ENCODE measurements at regions not wholly inside any gene's neighbourhood (a gene's known extent, or its start where the extent isn't known, plus 50 kb on each side); places are given as distances from the start of the nearest gene placed in this dataset.

DNA sequence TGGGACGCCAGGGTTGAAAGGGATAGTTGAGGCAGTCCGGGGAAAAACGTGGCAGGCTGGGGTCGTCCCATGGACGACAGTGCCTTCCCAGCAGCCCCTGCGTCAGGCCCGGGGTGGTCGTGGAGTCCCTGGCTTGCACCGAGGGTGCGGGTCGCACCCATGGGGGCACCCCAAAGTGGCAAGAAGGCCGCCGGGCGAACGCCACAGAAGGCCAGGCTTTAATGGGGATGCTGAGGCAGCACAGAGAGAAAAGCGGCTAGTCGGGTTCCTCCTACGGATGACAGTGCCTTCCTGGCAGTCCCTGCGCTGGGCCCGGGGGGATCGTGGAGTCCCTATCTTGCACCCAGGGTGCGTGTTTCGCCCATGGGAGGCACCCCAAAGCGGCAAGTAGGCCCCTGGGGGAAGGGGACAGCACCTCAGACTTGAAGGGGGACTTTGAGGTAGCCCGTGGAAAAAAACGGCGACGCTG is 158.6 kb upstream of the ALG10B start:
- 93 to 95% methylated on average over 28 of the region's 28 CpGs for WGBS, 2 donors
- no peaks in the 10 kb centered on the region for H3K27me3 ChIP-seq (ENCODE audit: control insufficient read depth in 1 of 2, insufficient read depth in 2 of 2, low read length in 2 of 2)
- H3K27ac ChIP-seq (ENCODE audit: low read depth in 2 of 2, low read length in 1 of 2): no peak overlapping the region
- H3K4me3 ChIP-seq (ENCODE audit: low read depth in 1 of 2, low read length in 2 of 2): no peak overlapping the region
- no peaks in the 10 kb centered on the region for H3K36me3 ChIP-seq (ENCODE audit: control insufficient read depth in 2 of 2, insufficient read depth in 2 of 2, low read length in 1 of 2)
- H3K9me3 ChIP-seq (ENCODE audit: control insufficient read depth in 2 of 2, insufficient read depth in 1 of 2, low read depth in 1 of 2, low read length in 1 of 2): peaks cover 16 to 31% of the 10 kb centered on the region in 2 donors
- no peaks in the 10 kb centered on the region for H3K4me1 ChIP-seq (ENCODE audit: control insufficient read depth in 2 of 2, insufficient read depth in 2 of 2, low read length in 1 of 2)

DNA sequence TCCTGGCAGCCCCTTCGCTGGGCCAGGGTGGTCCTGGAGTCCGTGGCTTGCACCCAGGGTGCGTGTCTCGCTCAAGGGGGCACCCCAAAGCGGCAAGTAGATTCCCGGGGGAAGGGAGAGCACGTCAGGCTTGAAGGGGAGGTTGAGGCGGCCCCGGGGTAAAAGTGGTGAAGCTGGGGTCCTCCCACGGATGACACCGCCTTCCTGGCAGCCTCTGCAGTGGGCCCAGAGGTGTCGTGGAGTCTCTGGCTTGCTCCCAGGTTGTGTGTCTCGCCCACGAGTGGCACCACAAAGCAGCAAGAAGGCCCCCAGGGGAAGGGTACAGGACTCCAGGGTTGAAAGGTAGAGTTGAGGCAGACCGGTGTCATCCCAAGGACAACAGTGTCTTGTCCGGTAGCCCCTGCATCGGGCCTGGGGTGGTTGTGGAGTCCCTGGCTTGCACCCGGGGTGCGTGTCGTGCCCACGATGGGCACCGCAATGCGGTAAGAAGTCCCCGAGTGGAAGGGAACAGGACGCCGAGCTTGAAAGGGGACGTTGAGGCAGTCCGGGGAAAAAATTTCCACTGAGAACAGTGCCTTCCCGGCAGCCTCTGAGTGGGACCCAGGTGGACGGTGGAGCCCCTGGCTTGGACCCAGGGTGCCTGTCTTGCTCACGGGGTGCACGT is 158.0 kb upstream of the ALG10B start:
- no peaks in the 10 kb centered on the region for H3K4me1 ChIP-seq (ENCODE audit: control insufficient read depth in 2 of 2, insufficient read depth in 2 of 2, low read length in 1 of 2)
- no peak overlapping the region for H3K4me3 ChIP-seq (ENCODE audit: low read depth in 1 of 2, low read length in 2 of 2)
- H3K9me3 ChIP-seq (ENCODE audit: control insufficient read depth in 2 of 2, insufficient read depth in 1 of 2, low read depth in 1 of 2, low read length in 1 of 2): peaks cover 16 to 32% of the 10 kb centered on the region in 2 donors
- no peaks in the 10 kb centered on the region for H3K36me3 ChIP-seq (ENCODE audit: control insufficient read depth in 2 of 2, insufficient read depth in 2 of 2, low read length in 1 of 2)
- H3K27me3 ChIP-seq (ENCODE audit: control insufficient read depth in 1 of 2, insufficient read depth in 2 of 2, low read length in 2 of 2): no peaks in the 10 kb centered on the region
- 89% methylated on average over 32 of the region's 32 CpGs for WGBS, 2 donors
- H3K27ac ChIP-seq (ENCODE audit: low read depth in 2 of 2, low read length in 1 of 2): no peak overlapping the region

DNA sequence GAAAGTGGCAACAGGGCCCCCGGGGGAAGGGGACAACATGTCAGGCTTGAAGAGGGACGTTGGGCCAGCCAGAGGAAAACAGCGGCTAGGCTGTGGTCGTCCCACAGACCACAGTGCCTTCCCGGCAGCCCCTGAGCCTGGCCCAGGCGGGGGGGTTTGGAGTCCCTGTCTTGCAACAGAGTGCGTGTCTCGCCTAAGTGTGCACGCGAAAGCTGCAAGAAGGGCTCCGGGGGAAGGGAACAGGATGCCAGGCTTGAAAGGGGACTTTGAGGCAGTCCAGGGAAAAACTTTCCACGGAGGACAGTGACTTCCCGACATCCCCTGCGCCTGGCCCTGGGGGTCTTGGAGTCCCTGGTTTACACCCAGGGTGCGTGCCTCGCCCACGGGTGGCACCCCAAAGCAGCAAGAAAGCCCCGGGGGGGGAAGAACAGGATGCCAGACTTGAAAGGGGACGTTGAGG is 157.5 kb upstream of the ALG10B start:
- Histone ChIP-seq H3K27me3 (ENCODE audit: control insufficient read depth in 1 of 2, insufficient read depth in 2 of 2, low read length in 2 of 2) (no peaks in the 10 kb centered on the region), H3K9me3 (ENCODE audit: control insufficient read depth in 2 of 2, insufficient read depth in 1 of 2, low read depth in 1 of 2, low read length in 1 of 2) (peaks cover 16 to 33% of the 10 kb centered on the region in 2 donors), H3K27ac (ENCODE audit: low read depth in 2 of 2, low read length in 1 of 2) (no peak overlapping the region), H3K4me3 (ENCODE audit: low read depth in 1 of 2, low read length in 2 of 2) (no peak overlapping the region), H3K4me1 (ENCODE audit: control insufficient read depth in 2 of 2, insufficient read depth in 2 of 2, low read length in 1 of 2) (no peaks in the 10 kb centered on the region), H3K36me3 (ENCODE audit: control insufficient read depth in 2 of 2, insufficient read depth in 2 of 2, low read length in 1 of 2) (no peaks in the 10 kb centered on the region)
- 90 to 91% methylated on average over 19 of the region's 19 CpGs for WGBS, 2 donors

DNA sequence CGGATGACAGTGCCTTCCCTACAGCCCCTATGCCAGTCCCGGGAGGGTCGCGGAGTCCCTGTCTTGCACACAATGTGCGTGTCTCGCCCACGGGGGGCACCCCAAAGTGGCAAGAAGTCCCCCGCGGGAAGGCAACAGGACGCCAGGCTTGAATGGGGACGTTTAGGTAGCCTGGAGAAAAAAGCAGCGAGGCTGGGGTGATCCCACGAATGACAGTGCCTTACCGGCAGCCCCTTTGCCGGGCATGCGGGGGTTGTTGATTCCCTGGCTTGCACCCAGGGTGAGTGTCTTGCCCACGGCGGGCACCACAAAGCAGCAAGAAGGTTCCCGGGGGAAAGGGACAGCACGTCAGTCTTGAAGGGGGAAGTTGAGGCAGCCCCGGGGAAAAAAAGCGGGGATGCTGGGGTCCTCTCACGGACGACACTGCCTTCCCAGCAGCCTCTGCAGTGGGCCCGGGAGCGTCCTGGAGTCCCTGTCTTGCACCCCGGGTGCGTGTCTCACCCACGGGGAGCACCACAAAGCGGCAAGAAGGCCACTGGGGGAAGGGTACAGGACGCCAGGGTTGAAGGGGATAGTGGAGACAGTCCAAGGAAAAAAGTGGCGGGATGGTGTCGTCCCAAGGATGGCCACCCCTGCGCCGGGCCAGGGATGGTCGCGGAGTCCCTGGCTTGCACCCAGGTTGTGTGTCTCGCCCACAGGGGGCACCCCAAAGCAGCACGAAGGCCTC is 156.8 kb upstream of the ALG10B start:
- Histone ChIP-seq H3K36me3 (ENCODE audit: control insufficient read depth in 2 of 2, insufficient read depth in 2 of 2, low read length in 1 of 2) (no peaks in the 10 kb centered on the region), H3K4me1 (ENCODE audit: control insufficient read depth in 2 of 2, insufficient read depth in 2 of 2, low read length in 1 of 2) (no peaks in the 10 kb centered on the region), H3K4me3 (ENCODE audit: low read depth in 1 of 2, low read length in 2 of 2) (no peak overlapping the region), H3K27me3 (ENCODE audit: control insufficient read depth in 1 of 2, insufficient read depth in 2 of 2, low read length in 2 of 2) (no peaks in the 10 kb centered on the region), H3K27ac (ENCODE audit: low read depth in 2 of 2, low read length in 1 of 2) (no peak overlapping the region), H3K9me3 (ENCODE audit: control insufficient read depth in 2 of 2, insufficient read depth in 1 of 2, low read depth in 1 of 2, low read length in 1 of 2) (peaks cover 16 to 33% of the 10 kb centered on the region in 2 donors)
- WGBS, 2 donors: 90 to 92% methylated on average over 39 of the region's 39 CpGs

- no peaks in the 10 kb centered on the region for H3K36me3 ChIP-seq (ENCODE audit: control insufficient read depth in 2 of 2, insufficient read depth in 2 of 2, low read length in 1 of 2)
- no peaks in the 10 kb centered on the region for H3K4me1 ChIP-seq (ENCODE audit: control insufficient read depth in 2 of 2, insufficient read depth in 2 of 2, low read length in 1 of 2)
- H3K27ac ChIP-seq (ENCODE audit: low read depth in 2 of 2, low read length in 1 of 2): no peak overlapping the region
- peaks cover 16 to 33% of the 10 kb centered on the region in 2 donors for H3K9me3 ChIP-seq (ENCODE audit: control insufficient read depth in 2 of 2, insufficient read depth in 1 of 2, low read depth in 1 of 2, low read length in 1 of 2)
- no peaks in the 10 kb centered on the region for H3K27me3 ChIP-seq (ENCODE audit: control insufficient read depth in 1 of 2, insufficient read depth in 2 of 2, low read length in 2 of 2)
- 92% methylated on average over 39 to 41 of the region's 41 CpGs for WGBS, 2 donors
- no peak overlapping the region for H3K4me3 ChIP-seq (ENCODE audit: low read depth in 1 of 2, low read length in 2 of 2)
These were observed 156.1 kb upstream of the ALG10B start for GRCh38 chr12:38160318-38161122.

DNA sequence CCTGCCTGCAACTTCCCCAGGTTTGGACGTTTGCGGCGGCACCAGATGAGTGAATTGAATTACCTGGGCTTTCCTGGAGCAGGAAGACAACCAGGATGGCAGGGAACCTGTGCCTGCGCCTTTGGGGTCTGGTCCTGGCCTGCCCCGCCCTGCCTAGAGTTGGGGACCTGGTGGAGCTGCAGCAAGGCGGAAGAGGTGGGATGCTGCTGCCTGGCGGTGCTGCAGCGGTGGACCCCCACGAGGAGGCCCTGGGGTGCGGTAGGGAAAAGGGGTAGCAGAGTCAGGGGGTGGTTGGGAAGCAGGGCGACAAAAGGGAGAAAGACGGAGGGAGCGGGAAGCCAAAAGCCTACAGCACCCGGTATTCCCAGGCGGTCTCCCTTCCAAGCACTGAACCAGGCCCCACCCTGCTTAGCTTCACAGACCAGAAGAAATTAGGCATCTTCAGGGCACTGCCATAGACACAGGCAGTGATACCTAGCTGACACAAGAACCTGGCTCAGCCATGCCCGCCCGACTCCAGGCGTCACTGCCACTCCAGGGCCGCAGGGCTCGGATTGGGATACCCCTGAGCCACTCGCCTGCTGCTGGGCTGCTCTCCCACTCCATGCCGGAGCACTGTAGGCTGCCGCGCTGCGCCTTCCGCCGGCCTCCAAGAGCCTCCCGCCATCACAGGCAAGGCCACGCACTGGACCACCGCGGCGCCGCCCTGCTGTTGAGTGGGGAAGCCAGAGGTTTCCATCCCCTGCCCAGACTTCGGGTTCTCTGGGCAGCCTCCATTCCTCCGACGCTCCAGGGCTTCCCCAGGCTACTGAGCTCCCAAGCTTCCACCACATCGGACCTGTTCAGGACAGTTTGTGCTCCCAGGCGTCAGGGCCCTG is 155.2 kb upstream of the ALG10B start:
- Histone ChIP-seq H3K4me1 (ENCODE audit: control insufficient read depth in 2 of 2, insufficient read depth in 2 of 2, low read length in 1 of 2) (no peaks in the 10 kb centered on the region), H3K4me3 (ENCODE audit: low read depth in 1 of 2, low read length in 2 of 2) (no peak overlapping the region), H3K27me3 (ENCODE audit: control insufficient read depth in 1 of 2, insufficient read depth in 2 of 2, low read length in 2 of 2) (no peaks in the 10 kb centered on the region), H3K27ac (ENCODE audit: low read depth in 2 of 2, low read length in 1 of 2) (no peak overlapping the region), H3K9me3 (ENCODE audit: control insufficient read depth in 2 of 2, insufficient read depth in 1 of 2, low read depth in 1 of 2, low read length in 1 of 2) (peaks cover 16 to 33% of the 10 kb centered on the region in 2 donors), H3K36me3 (ENCODE audit: control insufficient read depth in 2 of 2, insufficient read depth in 2 of 2, low read length in 1 of 2) (no peaks in the 10 kb centered on the region)
- WGBS, 2 donors: 90 to 92% methylated on average over 38 of the region's 38 CpGs

DNA sequence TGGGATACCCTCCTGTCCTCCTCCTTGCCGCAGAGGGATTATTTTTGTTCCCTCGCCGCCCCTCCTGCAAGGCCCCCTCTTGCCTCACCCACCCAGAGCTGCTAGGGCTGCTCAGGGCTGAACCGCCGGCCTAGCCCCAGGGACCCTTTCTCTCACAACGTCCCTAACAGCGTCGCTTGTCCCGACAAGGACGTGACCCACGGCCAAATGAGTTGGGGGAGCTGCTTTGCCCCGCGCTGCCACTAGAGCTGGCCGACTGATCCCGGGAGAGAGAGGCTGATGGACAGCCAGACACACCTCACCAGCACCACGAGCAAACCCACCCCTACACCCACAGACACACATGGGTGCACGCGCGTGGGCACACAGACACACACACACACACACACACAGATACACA is 154.6 kb upstream of the ALG10B start:
- Histone ChIP-seq H3K9me3 (ENCODE audit: control insufficient read depth in 2 of 2, insufficient read depth in 1 of 2, low read depth in 1 of 2, low read length in 1 of 2) (peaks cover 16 to 32% of the 10 kb centered on the region in 2 donors), H3K4me3 (ENCODE audit: low read depth in 1 of 2, low read length in 2 of 2) (no peak overlapping the region), H3K4me1 (ENCODE audit: control insufficient read depth in 2 of 2, insufficient read depth in 2 of 2, low read length in 1 of 2) (no peaks in the 10 kb centered on the region), H3K36me3 (ENCODE audit: control insufficient read depth in 2 of 2, insufficient read depth in 2 of 2, low read length in 1 of 2) (no peaks in the 10 kb centered on the region), H3K27ac (ENCODE audit: low read depth in 2 of 2, low read length in 1 of 2) (no peak overlapping the region), H3K27me3 (ENCODE audit: control insufficient read depth in 1 of 2, insufficient read depth in 2 of 2, low read length in 2 of 2) (no peaks in the 10 kb centered on the region)
- WGBS, 2 donors: 92 to 93% methylated on average over 19 of the region's 19 CpGs

DNA sequence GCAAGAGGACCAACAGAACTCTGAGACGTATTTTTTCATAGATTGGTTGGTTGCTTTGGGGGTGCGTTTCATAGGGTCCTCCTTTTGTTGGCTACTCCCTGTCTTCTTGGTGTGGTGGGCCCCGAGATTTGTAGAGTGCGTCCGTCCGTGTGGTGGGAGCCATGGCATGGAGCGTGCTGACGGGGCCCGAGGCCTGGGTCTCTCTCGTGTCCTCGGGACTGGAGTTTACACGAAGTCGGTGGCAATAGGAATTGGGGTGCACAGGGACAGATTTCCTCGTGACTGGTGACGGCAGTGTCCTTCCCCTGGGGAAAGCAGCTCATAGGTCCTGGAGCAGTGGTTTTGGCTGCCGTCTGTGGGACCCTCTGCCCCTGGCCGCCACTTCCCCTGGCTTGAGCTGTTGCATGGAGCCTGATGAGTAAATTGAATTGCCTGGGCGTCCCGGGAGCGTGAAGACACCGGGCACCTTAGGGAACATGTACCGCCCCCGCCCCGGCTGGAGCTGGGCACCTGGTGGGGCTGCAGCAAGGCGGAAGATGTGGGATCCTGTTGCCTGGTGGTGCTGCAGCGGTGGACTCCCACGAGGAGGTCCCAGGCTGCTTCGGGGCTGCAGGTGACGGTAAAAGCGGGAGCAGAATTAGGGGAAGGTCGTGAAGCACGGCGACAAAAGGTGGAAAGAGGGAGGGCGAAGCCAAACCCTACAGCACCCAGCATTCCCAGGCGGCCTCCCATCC is 153.7 kb upstream of the ALG10B start:
- no peak overlapping the region for H3K27ac ChIP-seq (ENCODE audit: low read depth in 2 of 2, low read length in 1 of 2)
- WGBS, 2 donors: 89 to 93% methylated on average over 35 of the region's 35 CpGs
- H3K4me1 ChIP-seq (ENCODE audit: control insufficient read depth in 2 of 2, insufficient read depth in 2 of 2, low read length in 1 of 2): no peaks in the 10 kb centered on the region
- H3K36me3 ChIP-seq (ENCODE audit: control insufficient read depth in 2 of 2, insufficient read depth in 2 of 2, low read length in 1 of 2): no peaks in the 10 kb centered on the region
- no peaks in the 10 kb centered on the region for H3K27me3 ChIP-seq (ENCODE audit: control insufficient read depth in 1 of 2, insufficient read depth in 2 of 2, low read length in 2 of 2)
- H3K4me3 ChIP-seq (ENCODE audit: low read depth in 1 of 2, low read length in 2 of 2): no peak overlapping the region
- H3K9me3 ChIP-seq (ENCODE audit: control insufficient read depth in 2 of 2, insufficient read depth in 1 of 2, low read depth in 1 of 2, low read length in 1 of 2): peaks cover 12 to 24% of the 10 kb centered on the region in 2 donors

Measured in esophagus (tissue), 2 donors.